ENCODE measurements at regions not wholly inside any gene's neighbourhood (a gene's known extent, or its start where the extent isn't known, plus 50 kb on each side); places are given as distances from the start of the nearest gene placed in this dataset.
"Not testable (repeated sequence)": the region's sequence is repeated elsewhere in the genome, so short reads cannot be mapped to it uniquely, and the experiment has no call there.

DNA sequence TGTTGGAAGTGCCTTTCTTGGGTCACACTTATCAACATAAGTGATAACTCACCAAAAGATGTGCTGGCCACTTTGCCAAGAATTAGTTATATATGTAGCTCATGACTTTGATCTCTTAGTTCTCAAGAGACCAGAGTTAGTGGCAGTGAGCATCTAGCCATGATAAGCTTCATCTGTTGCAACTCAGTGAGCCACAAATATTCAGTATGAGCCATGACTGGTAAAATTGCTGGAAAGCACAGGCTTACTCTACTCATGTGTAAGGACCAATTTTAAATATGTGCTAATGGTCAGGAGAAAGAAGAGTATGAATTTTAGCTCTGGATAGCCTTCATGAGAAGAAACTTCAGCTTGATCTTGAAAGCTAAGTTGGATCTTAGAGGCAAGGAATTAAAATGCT, 59.4 kb upstream of the TLL1 start:
- DNase-seq (ENCODE audit: low read depth, low spot score): no peak
- TF ChIP-seq, protein P1, sequence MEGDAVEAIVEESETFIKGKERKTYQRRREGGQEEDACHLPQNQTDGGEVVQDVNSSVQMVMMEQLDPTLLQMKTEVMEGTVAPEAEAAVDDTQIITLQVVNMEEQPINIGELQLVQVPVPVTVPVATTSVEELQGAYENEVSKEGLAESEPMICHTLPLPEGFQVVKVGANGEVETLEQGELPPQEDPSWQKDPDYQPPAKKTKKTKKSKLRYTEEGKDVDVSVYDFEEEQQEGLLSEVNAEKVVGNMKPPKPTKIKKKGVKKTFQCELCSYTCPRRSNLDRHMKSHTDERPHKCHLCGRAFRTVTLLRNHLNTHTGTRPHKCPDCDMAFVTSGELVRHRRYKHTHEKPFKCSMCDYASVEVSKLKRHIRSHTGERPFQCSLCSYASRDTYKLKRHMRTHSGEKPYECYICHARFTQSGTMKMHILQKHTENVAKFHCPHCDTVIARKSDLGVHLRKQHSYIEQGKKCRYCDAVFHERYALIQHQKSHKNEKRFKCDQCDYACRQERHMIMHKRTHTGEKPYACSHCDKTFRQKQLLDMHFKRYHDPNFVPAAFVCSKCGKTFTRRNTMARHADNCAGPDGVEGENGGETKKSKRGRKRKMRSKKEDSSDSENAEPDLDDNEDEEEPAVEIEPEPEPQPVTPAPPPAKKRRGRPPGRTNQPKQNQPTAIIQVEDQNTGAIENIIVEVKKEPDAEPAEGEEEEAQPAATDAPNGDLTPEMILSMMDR (IDR thresholded peaks at IDR 0.05; ENCODE audit: insufficient read depth, low read length, missing control alignments): no peak
- POLR2A ChIA-PET: no interaction called here
- CTCF ChIA-PET: no interaction called here
- H3K4me3 ChIP-seq (ENCODE audit: low read depth, low read length): no peak overlapping the region

DNA sequence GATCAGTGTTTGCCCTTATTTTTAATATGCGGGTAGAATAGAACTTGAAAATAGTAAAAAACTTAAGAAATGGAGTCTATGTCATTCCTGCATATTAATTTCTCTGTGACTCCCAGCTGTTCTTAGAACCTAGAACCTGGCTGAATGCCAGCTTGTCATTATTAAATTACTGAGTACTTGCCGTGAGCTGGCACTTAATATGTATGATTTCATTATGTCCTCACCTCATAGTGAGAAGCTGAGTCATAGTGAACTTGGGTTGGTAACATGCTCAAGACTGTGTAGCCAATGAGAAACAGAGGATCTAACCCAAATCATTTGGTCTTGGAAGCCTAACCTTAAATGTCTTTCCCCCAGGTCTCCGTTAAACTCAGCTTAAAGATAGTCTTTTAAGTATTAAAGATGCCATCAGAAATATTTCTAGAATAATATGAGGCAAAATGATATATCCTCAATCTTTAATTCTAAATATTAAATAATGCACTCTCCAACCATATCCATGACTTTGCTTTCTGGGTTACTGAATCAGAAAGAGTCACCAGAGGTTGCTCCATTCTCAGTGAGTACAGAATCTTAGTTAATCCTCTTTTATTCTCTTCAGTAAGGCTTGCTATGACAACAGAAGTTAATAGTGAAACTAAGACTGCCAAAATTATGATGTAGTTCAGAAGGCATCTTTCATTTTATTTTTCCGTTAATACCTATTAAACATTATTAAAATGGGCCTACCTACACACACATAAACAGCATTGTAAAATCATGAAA, 58.6 kb upstream of the TLL1 start:
- no peak overlapping the region for H3K4me3 ChIP-seq (ENCODE audit: low read depth, low read length)
- DNase-seq (ENCODE audit: low read depth, low spot score): no peak
- POLR2A ChIA-PET: no interaction called here
- CTCF ChIA-PET: no interaction called here
- TF ChIP-seq, protein P1 (IDR thresholded peaks at IDR 0.05; ENCODE audit: insufficient read depth, low read length, missing control alignments): no peak

- DNase-seq (ENCODE audit: low read depth, low spot score); H3K4me3 ChIP-seq (ENCODE audit: low read depth, low read length); CTCF ChIA-PET; POLR2A ChIA-PET: not testable (repeated sequence)
Observed at GRCh38 chr4:165819126-165819525, 53.9 kb upstream of the TLL1 start.
